Effector memory CD8-positive, alpha-beta T cell (primary cell): ENCODE measurements at regions not wholly inside any gene's neighbourhood (a gene's known extent, or its start where the extent isn't known, plus 50 kb on each side); places are given as distances from the start of the nearest gene placed in this dataset.
A peak's percentile ranks its signal among the peaks of the same experiment; 100 is the strongest.

ENCODE experiments used
- ATAC-seq: fragments of 150-1000 bp; cut with Tn5 transposase; replicated peaks from 2 replicates; pipeline ENCODE4 v1.10.0; 2021; ENCODE audit warnings: mild to moderate bottlenecking, moderate library complexity
- DNase-seq, 3 experiments: peaks; one replicate each; pipeline ENCODE4 v3.0.0; 2021
- H3K27ac Mint-ChIP-seq, 2 donors: one replicate each; pipeline ENCODE4 v1.8.0; 2022; ENCODE audit warnings: mild to moderate bottlenecking in 2 of 2, mixed read lengths in 2 of 2, moderate library complexity in 2 of 2
- H3K27me3 Mint-ChIP-seq, 2 donors: one replicate each; pipeline ENCODE4 v1.8.0; 2022; ENCODE audit warnings: mixed read lengths in 2 of 2
- H3K36me3 Mint-ChIP-seq: one replicate; pipeline ENCODE4 v1.8.0; 2022; ENCODE audit warnings: mild to moderate bottlenecking, moderate library complexity, mixed read lengths; ENCODE audit not compliant: insufficient read depth
- H3K4me1 Mint-ChIP-seq, 2 donors: one replicate each; pipeline ENCODE4 v1.8.0; 2022; ENCODE audit warnings: low read depth in 2 of 2, mixed read lengths in 2 of 2
- H3K4me3 Mint-ChIP-seq, 2 donors: one replicate each; pipeline ENCODE4 v1.8.0; 2022; ENCODE audit warnings: mild to moderate bottlenecking in 2 of 2, mixed read lengths in 2 of 2, moderate library complexity in 2 of 2
- H3K9me3 Mint-ChIP-seq, 2 donors: one replicate each; pipeline ENCODE4 v1.8.0; 2022; ENCODE audit warnings: mixed read lengths in 2 of 2

DNA sequence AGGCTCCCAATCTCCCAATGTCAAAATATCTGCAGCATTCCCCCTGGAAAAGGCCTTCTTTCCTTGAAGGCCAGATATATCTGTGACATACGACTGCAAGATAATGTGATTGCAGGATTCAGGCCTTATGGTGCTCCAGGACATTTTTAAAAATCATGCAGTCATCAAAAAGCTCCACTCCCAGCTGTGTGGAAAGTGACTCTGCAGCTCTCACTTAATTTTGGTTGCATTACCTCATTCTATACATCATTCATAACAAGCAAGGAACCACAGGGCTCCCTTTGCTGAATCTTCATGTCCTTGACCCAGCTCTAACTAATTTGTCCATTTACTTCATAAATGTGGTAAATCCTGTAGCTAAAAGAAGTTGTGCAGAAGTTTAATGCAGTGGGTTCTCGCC lies 386.2 kb upstream of the SLC30A5 start:
- no peak overlapping the region for H3K27ac Mint-ChIP-seq
- H3K27me3 Mint-ChIP-seq: peaks cover 5 to 11% of the 10 kb centered on the region in 2 donors
- H3K9me3 Mint-ChIP-seq: no peaks in the 10 kb centered on the region
- peaks cover 17 to 23% of the 10 kb centered on the region in 2 donors for H3K4me1 Mint-ChIP-seq
- H3K36me3 Mint-ChIP-seq: no peaks in the 10 kb centered on the region
- no peak for ATAC-seq
- H3K4me3 Mint-ChIP-seq: no peak overlapping the region
- DNase-seq: no peak

DNA sequence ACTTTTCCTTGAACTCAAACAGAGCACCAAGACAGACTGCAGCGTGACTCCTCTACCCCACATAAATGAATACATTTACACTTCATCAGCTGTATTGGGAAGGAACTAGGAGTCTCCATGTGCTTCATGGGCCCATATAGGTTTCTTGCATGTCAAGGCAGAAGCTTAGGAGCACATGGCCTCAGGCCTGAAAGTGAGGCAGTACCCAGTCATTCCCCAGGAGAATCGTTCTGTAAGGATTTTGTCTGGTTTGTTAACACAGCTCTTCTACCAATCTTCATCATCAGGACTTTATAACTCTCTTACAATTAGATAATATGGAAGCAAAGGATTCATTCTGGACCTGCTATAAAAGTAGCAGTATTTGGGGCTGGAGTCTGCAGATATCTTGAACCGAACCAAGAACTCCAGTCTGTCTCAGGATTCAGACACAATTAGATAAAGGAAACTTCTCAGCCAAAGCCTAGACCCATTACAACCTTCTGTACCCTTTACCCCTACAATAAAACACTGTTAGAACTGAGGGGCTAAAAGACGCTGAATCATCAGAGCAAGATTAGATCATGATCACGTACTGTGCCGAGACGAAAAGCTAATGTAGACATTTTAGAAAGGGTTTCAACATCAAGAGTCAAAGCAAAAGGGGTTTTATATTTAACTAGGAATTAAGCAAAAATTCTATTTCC lies 385.5 kb upstream of the SLC30A5 start:
- H3K4me3 Mint-ChIP-seq: no peak overlapping the region
- H3K27me3 Mint-ChIP-seq: peaks cover 5 to 11% of the 10 kb centered on the region in 2 donors
- ATAC-seq: no peak
- H3K9me3 Mint-ChIP-seq: no peaks in the 10 kb centered on the region
- H3K27ac Mint-ChIP-seq: no peak overlapping the region
- peaks cover 20 to 27% of the 10 kb centered on the region in 2 donors for H3K4me1 Mint-ChIP-seq
- H3K36me3 Mint-ChIP-seq: no peaks in the 10 kb centered on the region
- no peak for DNase-seq

DNA sequence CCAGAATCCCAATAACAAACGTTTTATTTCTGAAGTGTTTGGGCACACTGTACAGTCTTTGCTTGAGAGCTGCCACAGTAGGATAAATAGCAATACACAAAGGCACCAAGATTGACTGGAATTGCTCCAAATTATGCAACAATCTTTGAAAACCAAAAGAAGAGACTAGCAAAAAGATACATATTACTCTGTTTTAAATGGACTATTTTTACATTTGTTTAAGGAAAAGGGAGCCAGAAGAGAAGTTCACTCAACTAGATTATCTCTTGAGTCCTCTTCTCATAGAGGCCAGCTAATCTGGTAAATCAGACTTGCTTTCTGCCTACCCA lies 385.0 kb upstream of the SLC30A5 start:
- H3K27ac Mint-ChIP-seq: no peak overlapping the region
- no peak overlapping the region for H3K4me3 Mint-ChIP-seq
- no peaks in the 10 kb centered on the region for H3K36me3 Mint-ChIP-seq
- peaks cover 5 to 11% of the 10 kb centered on the region in 2 donors for H3K27me3 Mint-ChIP-seq
- no peaks in the 10 kb centered on the region for H3K9me3 Mint-ChIP-seq
- ATAC-seq (no peak), DNase-seq (no peak)
- peaks cover 20 to 27% of the 10 kb centered on the region in 2 donors for H3K4me1 Mint-ChIP-seq

DNA sequence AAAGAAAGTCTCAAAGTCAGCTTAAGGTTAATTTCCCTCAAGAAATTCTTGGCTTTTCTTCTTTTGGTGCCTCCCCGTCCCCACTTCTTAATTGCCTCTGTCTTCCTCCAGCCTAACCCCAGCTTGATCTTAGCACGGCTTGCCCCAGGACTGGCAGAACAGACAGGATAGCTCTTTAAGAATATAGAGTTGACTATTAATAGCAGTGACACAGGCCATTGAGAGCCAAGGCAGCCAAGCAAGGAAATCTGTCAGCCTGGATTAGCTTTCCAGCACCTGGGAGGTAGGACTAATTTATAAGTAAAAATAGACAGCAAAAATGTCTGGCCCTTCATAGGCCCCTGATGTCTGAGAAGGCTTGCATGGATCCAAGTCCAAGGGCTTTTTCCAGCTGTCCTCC lies 384.6 kb upstream of the SLC30A5 start:
- H3K36me3 Mint-ChIP-seq: no peaks in the 10 kb centered on the region
- H3K4me1 Mint-ChIP-seq: peaks cover 20 to 27% of the 10 kb centered on the region in 2 donors
- H3K4me3 Mint-ChIP-seq: no peak overlapping the region
- no peak overlapping the region for H3K27ac Mint-ChIP-seq
- H3K27me3 Mint-ChIP-seq: peaks cover 5 to 11% of the 10 kb centered on the region in 2 donors
- DNase-seq (no peak), ATAC-seq (no peak)
- H3K9me3 Mint-ChIP-seq: no peaks in the 10 kb centered on the region

DNA sequence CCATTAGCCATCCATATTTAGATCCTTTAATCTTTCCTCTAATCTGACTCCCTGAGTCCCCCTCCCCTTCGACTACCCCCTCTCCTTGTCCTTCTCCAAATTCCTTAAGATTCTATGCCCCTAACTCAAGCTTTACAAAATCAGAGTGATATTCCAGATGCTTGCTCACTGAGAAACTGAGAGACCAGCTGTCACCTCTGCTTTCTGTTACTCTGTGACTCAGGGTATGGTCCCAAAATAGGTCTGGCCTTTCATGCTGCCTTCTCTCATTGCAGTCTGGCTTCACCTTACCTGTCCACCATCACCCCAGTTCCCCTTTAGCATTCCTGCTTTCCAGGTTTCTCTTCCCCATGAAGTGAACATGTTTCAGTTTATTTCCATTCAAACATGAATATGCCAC lies 383.3 kb upstream of the SLC30A5 start:
- peak overlapping the region; percentile 83 to 86 for H3K27ac Mint-ChIP-seq
- peaks cover 20 to 27% of the 10 kb centered on the region in 2 donors for H3K4me1 Mint-ChIP-seq
- no peak for ATAC-seq
- peaks cover 0 to 11% of the 10 kb centered on the region in 2 donors for H3K27me3 Mint-ChIP-seq
- no peak for DNase-seq
- H3K36me3 Mint-ChIP-seq: no peaks in the 10 kb centered on the region
- peak overlapping the region; percentile 66 to 77 for H3K4me3 Mint-ChIP-seq
- H3K9me3 Mint-ChIP-seq: no peaks in the 10 kb centered on the region

DNA sequence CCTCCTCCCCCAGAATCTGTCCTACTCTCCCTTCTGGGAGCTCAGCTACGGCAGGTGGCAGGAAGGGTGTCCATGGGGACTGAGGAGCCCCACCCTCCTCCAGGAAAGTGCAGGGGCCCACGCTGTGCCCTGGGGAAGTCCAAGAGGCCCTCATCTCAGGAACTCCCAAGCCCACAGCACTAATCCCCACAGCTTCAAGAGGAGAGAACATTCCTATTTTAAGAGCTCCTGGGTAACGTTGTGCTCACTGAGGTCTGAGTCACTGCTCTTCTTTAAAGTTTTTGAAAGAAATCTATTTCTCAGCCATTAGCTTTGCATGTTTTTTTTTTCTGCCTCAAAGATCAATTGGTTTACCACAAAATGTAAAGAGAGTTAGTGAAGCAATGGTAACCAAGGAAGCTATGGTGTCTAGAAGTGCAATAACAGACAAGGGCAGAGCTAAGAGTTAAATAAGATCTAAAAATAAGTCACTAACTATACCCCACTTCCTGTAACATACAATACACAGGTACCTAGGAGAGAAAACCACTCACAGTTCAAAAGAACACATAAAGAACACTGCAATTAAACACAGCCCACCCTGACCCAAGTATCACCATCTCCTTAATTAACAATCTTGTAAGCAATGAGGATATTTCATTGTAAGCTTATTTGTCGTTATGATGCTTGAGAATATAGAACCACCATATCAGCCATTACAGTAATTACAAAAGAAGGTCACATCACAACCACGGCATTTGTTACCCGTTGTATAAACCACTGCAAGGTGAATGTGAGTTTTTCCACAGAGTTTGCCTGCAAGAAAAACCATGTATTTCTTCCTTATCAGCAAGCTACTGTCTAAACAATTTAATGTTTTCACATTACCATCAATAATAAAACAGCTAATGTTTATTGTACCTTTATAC lies 382.3 kb upstream of the SLC30A5 start:
- Mint-ChIP-seq H3K27ac (peak overlapping the region; percentile 83 to 86), H3K36me3 (no peaks in the 10 kb centered on the region), H3K27me3 (peaks cover 0 to 11% of the 10 kb centered on the region in 2 donors), H3K4me3 (peak overlapping the region; percentile 66 to 77), H3K4me1 (peaks cover 20 to 27% of the 10 kb centered on the region in 2 donors), H3K9me3 (no peaks in the 10 kb centered on the region)
- peak; percentile 95 for ATAC-seq
- DNase-seq: peak in 1 of 3 experiments; percentile 13

DNA sequence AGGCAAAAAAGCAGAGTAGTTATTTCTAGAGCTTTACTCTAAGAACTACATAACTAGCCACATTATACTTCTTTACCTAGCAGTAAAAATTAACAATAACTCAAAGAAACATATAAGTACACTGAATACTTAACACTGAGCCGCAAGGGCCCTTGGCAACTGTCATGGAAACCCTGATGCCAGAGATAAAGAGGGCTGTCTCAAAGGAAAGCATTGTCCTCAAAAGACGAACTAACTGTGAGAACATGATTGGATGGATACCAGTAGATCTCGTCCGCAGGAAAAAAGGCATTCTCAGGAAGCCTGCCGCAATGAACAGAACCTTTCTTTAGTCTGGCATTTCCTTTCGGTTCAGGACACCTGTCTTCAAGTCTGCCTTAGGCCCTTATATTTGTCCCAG lies 379.0 kb upstream of the SLC30A5 start:
- Mint-ChIP-seq H3K4me1 (peaks cover 20 to 29% of the 10 kb centered on the region in 2 donors), H3K36me3 (no peaks in the 10 kb centered on the region), H3K9me3 (no peaks in the 10 kb centered on the region), H3K4me3 (no peak overlapping the region), H3K27me3 (no peaks in the 10 kb centered on the region), H3K27ac (peak overlapping the region in 1 of 2 donors; percentile 32)
- ATAC-seq: no peak
- DNase-seq: no peak

DNA sequence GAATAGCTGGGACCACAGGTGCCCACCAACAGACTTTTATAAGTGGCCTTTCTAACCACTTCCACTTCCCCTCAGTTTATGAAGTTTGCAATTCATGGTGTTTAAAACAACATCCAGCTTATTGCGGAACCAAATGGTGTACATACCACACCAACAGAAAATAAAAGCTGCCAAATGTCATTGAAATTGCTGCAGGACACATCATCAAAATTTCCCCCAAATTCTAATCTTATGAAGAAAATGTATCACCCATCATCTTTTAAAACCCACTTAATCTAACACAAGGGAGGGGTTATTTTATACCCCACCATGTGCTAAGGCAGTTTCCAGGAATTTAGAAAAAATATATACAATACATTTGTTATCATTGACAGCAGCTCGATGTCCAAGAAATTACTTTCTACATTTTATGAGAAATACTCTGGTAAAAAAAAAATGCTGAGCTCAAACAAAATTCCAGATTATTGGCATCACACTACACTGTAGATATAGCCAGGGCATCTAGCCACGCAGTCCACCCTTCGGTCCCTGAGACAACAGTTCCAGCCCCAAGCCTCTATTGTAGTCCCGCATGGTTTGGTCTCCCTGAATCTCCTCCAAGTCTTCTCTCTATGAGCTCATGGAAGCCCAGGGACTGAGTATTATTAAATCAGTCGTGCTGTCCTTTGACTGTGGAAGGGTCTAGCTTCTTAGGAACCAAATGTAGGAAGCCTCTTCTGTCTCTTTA lies 372.8 kb upstream of the SLC30A5 start:
- Mint-ChIP-seq H3K9me3 (no peaks in the 10 kb centered on the region), H3K4me3 (peak overlapping the region in 1 of 2 donors; percentile 52), H3K36me3 (no peaks in the 10 kb centered on the region), H3K27me3 (no peaks in the 10 kb centered on the region), H3K27ac (no peak overlapping the region), H3K4me1 (peaks cover 0 to 10% of the 10 kb centered on the region in 2 donors)
- ATAC-seq: no peak
- no peak for DNase-seq

DNA sequence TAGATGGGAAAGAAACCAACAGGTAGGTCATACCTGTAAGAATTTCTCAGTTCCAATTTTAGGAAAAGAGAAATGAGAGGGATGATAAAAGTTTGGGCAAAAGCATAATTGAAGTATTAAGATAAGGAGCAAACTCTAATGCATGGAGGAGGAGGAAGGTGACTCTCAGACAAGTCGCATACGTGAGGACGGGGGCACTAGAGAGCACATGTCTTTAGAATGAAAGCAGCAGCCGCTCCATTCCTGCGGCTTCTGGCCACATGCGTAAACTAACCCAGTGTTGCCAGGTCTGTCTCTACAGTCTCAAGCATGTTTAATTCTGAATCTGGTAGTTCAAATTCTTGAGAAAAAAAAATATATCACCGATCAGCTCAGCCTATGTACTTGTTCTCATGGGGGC lies 371.5 kb upstream of the SLC30A5 start:
- DNase-seq (no peak), ATAC-seq (no peak)
- Mint-ChIP-seq H3K27ac (no peak overlapping the region), H3K4me3 (no peak overlapping the region), H3K9me3 (no peaks in the 10 kb centered on the region), H3K36me3 (no peaks in the 10 kb centered on the region), H3K4me1 (peaks cover 0 to 10% of the 10 kb centered on the region in 2 donors), H3K27me3 (no peaks in the 10 kb centered on the region)

DNA sequence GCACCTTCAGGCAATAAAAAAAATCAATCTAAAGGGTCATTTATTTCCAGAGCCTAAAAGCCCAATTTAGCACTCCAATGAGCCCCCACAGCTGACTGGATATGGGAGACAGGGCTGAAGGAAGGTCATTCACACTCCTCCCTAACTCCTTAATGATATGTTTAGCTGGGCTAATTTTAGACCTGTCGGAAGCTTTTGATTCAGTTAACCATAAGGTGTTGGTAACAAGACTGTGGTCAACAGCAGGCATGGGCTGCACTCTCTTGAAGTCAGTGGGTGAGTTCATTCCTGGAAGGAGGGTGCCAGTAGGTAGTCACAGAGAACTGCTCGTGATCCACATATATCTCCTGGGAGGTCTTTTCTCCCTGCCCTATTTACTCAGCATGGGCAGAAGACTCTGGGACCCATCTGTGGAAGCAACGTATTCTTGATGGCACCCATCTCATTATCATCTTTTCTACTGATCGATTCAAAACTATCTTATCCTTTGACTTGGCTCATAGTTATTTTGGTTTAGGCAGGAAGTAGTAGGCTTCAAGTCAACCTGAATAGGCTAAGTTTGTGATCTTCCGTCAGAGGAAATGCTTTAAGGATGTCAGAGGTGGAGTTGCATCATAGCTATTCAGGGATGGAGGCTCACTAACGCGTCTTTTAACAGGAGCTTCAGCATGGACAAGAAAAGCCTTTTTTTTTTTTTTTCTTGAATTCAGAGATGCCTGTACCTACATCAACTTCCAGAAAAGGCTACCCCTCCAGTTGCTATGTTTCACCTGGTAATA lies 367.7 kb upstream of the SLC30A5 start:
- ATAC-seq (no peak), DNase-seq (no peak)
- Mint-ChIP-seq H3K27ac (no peak overlapping the region), H3K27me3 (no peaks in the 10 kb centered on the region), H3K4me1 (peaks cover 4 to 7% of the 10 kb centered on the region in 2 donors), H3K36me3 (no peaks in the 10 kb centered on the region), H3K4me3 (no peak overlapping the region), H3K9me3 (no peaks in the 10 kb centered on the region)

DNA sequence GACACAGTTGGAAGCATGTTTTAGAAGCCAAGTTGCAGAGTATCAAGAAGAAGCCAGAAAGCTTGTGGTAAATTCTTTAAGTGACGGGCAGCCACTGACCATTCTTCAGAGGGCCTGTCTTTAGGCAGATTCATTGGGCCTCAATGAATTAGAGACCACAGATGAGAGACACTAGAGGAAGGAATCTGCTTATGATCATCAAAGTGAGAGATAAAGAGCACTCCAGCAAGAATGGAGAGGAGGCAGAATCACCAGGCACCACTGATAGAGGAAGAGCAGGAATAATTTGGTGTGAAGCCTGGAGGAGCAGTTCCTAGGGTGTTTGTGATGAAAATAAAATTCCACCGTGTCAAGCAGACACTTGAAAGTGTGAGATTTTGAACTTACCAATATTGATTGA lies 365.9 kb upstream of the SLC30A5 start:
- H3K36me3 Mint-ChIP-seq: no peaks in the 10 kb centered on the region
- H3K27me3 Mint-ChIP-seq: no peaks in the 10 kb centered on the region
- H3K4me3 Mint-ChIP-seq: no peak overlapping the region
- H3K9me3 Mint-ChIP-seq: no peaks in the 10 kb centered on the region
- H3K4me1 Mint-ChIP-seq: peaks cover 6 to 12% of the 10 kb centered on the region in 2 donors
- ATAC-seq: no peak
- peak overlapping the region in 1 of 2 donors; percentile 6 for H3K27ac Mint-ChIP-seq
- no peak for DNase-seq

DNA sequence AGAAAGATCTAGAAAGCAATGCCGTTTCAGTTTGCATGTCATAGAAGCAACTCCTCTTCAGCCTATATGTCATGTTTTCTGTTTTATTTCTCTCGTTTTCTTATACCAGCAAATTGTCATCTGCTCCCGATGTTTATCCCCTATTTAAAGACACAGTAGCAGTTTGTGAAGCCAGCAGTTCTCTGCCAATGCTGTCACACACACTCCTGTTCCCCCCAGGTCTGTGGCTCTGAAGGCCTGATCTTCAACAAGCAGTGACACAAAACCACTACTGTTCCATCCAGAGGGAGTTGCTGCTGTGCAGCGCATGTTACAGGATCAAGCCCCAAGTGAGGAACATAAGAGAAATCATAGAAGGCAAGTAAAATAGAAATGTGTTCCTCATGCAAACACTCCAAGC lies 364.1 kb upstream of the SLC30A5 start:
- H3K36me3 Mint-ChIP-seq: no peaks in the 10 kb centered on the region
- no peak overlapping the region for H3K4me3 Mint-ChIP-seq
- peaks cover 6 to 12% of the 10 kb centered on the region in 2 donors for H3K4me1 Mint-ChIP-seq

More for the DNA sequence above, 364.1 kb upstream of the SLC30A5 start:
- Mint-ChIP-seq H3K9me3 (no peaks in the 10 kb centered on the region), H3K27ac (peak overlapping the region in 1 of 2 donors; percentile 23), H3K27me3 (no peaks in the 10 kb centered on the region)
- ATAC-seq (no peak), DNase-seq (no peak)
